ENCODE measurements at regions not wholly inside any gene's neighbourhood (a gene's known extent, or its start where the extent isn't known, plus 50 kb on each side); places are given as distances from the start of the nearest gene placed in this dataset.
"Not testable (repeated sequence)": the region's sequence is repeated elsewhere in the genome, so short reads cannot be mapped to it uniquely, and the experiment has no call there.

DNA sequence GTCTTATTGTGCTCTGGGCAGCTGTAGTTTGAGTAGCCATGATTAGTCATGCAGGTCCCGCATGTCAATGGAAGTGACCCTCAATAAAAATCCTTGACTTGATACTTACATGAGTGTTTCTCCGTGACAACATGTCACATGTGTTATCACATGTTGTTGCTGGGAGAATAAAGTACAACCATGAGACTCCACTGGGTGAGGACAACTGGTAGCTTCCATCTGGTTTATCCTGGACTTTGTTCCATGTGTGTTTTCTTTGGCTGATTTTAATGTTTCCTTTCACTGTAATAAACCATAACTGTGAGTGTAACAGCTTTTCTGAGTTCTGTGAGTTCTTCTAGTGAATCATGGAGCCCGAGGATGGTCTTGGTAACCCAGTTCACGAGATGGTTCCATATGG lies 63.1 kb upstream of the NDN start:
- DNase-seq = no peak

DNA sequence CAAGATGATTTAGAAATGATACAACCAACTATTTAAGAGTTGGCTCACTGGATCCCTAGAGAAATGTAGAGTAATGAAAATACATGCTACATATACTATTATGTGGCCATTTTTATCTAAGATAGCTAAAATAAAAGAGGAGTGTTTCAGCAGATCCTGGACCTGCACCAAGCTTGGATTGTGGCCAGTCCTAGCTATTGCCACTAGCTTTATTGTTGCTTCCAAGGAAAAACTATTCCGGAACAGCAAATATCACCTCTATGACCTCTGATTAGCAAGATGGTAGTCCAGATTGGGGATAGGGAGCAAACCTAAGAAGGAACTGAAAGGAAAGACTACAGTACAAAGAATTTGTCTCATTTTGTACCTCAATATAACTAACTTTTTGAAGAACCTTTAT lies 63.7 kb upstream of the NDN start:
- no peak for DNase-seq

DNA sequence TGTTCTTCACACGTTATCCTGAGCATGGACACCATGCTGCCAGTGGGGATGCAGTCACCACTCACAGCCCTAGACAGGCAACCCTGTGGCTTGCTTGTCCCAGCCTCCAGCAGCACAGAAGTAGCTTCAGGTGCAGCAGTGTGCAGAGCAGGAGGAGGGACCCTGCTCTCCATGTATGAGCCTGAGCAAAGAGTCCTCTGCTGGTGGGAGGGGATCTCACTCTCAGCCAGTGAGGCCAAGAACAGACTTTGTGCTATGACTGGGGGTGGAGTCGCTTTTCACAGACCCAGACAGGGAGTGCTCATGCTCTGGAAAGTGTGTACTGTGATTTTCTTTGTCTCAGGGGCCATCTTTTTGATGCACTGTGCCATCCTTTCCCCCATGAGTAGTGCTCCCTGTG lies 66.1 kb upstream of the NDN start:
- DNase-seq = no peak

DNA sequence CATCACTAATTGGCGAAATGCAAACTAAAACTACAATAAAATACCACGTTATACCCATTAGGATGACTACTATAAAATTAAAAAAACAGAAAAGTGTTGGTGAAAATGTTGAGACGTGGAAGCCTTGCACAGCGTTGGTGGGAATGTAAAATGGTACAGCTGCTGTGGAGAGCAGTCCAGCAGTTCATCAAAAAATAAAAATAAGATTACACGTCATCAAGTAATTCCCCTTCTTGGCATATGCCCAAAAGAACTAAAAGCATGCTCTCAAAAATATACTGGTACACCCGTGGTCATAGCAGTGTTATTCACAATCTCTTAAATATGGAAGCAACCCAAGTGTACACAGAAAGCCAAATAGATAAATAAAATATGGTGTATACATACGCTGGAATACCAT lies 71.8 kb upstream of the NDN start:
- DNase-seq = no peak

DNA sequence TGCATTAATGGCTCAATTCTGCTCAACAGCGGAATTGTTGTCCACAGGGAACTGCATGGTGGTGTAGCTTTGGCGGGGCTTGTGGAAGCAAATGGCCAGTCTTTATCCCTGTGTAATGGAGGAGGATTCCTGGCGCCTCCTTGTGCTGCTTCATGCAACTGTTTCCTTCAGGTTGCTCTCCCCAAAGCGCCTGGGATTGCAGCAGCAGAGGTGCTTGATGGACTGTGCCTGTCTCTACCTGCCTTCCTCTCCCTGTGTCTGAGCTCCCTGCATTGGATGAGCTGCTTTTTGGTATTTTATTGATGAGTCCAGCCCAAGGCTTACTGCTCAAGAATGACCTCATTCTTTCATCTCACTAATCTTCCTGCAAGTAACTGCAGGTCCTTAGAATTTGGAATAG lies 72.9 kb upstream of the NDN start:
- DNase-seq = no peak

DNA sequence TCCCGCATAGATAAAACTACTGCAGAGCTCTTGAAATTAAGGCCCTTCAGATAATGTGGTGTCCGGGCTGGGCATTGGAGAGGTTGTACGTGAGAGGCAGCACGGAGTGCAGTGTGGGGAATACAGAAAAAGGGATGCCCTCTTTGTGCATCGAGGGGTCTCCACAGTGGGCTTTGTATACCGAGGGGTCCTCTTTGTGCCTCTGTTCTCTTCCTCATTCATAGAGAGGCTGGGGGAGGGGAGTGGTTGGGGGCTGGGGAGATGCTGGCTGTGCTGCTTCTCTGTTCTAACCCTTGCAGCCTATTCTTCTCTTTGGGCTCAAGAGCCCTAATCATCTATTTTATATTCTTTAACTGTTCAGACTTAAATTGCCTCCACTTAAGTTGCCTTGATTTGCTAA lies 74.3 kb upstream of the NDN start:
- DNase-seq = no peak

DNA sequence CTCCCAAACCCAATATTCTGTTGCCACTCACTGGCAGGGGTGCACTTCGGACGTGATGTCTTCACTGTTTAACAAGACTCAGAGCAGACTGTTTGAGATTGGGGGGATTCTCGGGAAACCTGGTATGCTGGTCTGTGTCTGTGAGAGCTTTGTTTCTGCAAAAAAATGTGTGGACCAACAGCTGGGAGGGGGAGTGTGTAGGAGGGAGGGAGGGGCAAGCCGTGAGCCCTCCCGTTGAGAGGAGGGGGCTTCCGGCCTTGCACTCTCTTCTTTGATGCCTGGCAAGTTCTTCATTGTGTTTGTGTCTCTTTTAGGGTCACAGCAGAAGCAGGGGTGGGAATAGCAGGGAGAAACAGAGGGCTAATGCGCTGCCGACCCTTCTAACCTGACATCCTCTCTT lies 74.9 kb upstream of the NDN start:
- no peak for DNase-seq

DNA sequence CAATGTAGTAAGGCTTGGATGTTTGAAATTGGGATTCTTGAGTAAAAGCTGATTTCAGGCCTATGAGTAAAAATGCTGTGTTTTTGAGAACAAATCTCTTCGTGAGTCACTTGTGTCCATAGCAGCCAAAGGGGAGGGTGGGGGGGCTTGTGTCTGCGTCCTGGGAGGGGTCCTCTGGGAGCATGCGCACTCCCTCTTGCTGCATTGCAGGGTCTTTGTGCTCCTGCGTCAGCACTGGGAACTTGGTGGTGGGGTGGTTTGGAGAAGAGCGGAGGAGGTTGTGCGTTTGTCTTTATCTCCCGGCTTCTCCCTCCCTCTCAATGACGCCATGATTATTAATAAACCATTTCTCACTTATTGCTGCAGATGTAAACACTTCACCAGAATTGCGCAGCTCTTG lies 75.9 kb upstream of the NDN start:
- no peak for DNase-seq

DNA sequence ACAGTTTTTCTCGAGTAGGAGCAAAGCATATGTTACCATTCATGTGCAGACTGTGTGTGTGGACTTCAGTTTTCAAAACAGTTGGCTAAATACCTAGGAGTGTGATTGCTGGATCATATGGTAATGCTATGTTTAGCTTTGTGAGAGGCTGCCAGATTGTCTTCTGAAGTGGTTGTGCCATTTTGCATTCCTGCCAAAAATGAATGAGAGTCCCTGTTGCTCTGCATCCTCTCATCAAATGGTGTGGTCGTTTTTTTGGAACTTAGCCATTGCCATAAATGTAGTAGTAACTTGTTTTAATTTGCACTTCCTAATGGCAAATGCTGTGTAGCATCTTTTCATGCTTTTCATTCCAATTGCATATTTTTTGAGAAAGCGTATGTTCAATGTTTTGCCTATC lies 77.2 kb upstream of the NDN start:
- DNase-seq = no peak

DNA sequence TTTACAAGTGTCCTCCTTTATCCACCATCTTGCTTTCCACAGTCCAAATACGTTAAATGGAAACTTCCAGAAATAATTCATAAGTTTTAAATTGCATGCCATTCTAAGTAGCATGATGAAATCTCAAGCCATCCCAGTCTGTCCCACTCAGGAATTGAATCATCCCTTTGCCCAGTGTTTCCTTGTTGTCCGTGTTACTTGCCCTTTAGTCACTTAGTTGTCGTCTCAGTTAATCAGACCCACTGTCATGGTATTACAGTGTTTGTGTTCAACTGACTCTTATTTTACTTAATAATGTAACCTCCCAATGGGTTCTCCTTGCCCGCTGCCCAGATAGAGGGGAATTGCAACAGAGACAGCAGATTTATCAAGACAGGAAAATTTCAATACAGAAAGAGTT lies 77.6 kb upstream of the NDN start:
- DNase-seq = no peak

DNA sequence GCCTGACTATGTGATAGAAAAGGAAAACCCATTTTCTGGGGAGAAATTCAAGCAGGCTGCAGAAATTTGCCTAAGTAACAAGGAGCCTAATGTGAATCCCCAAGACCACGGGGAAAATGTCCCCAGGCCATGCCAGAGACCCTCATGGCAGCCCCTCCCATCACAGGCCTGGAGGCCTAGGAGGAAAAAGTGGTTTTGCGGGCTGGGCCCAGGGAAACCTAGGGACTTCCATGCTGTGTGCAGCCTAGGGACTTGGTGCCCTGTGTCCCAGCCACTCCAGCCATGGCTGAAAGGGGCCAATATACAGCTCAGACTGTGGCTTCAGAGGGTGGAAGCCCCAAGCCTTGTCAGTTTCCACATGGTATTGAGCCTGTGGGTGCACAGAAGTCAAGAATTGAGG lies 79.7 kb upstream of the NDN start:
- DNase-seq = not testable (repeated sequence)

DNA sequence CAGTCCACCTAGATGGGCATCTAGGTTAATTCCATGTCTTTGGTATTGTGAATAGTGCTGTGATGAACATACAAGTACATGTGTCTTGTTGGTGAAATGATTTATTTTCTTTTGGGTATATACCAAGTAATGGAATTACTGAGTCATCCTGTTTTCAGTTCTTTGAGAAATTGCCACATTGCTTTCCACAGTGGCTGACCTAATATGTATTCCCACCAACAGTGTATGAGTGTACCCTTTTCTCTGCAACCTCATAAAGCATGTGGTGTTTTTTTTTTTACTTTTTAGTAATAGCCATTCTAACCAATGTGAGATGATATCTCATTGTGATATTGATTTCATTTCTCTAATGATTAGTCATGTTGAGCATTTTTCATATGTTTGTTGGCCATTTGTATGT lies 86.0 kb upstream of the NDN start:
- no peak for DNase-seq

DNA sequence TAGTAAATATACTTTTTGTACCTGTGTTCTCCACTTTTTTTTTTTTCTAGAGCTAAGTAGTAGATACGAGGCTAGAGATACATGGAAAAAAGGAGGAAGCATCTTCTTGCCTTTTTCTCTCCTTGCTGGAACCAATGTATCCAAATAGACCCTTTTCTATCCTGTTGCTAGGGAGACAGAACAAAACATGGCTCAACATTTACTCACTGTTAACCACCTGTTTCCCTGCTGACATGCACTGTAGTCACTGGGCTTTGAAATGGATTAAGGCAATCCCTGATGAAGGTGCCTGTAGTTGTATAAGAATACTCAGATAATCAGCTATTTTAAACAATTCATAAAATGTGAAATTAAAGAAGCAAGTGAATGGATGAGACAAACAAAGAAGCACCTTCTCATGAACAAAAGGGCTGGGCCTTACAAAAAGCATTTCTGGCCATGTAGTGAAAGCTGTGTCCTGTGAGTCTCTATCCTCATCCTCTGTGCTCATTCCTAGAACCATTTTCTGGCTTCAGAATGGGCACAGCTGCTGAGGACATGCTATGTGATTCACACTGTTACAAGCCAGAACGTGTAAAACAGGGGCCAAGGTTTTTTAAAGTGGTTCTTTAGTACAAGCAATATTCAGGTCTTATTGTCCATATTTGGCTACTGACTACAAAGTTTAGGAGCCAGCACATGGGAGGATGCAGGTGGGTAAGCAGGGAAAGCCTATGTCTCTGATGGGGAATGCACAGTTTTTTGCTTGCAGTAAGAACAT lies 100.4 kb upstream of the NDN start:
- DNase-seq = no peak

DNA sequence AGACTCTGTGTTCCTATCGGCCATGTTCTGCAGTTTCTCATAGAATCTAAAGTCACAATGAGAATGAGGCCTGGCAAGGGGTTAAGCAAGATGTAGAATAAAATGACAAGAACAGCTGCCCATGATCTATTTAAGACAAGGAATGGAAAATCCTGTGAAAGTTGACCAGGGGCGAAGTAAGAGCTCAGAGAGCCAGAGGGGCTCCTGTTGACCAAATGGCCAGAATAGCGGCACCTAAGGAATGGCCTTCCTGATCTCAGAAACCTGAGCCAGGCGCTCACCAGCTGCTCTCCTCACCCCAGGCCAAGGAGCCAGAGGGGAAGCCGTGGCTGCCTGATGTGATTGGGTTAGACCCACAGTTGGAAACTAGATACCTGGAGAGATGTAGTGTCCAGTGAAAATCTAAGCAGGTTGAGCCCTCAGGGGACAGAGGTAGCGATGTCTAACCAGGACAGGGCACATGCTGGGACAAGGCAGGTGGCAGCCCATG lies 106.1 kb upstream of the NDN start:
- DNase-seq = no peak

DNA sequence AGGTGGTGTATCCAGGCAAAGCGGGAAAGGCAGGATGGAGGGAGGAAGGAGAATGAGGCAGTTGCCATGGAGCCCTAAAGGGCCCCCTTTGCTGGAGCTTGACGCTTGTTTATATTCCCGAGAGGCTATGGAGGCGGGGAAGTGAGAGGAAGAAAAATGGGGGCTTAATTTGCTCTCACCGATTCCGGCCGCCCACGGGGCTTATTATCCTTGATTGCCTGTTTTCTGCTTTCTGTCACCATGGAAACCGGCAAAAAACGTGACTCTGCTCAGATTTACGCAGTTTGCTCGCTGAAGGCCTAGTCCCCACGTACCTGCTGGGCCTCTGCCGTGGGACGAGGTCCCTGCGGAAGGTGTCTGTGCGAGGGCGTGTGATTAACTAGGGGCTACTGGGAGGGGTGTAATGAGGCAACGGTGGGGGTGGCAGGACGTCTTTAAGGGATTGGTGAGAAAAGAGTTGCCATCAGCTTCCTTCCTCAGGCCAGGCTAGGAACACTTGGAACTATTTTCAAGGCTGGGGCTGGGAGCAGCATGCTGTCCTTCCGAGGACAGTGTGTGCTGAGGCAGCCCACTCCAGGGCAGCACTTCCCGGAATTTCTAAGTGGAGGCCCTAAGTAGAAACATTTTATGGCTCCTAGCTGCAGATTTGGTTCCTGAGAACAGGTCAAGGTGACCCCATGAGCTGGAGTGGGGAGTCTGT lies 110.8 kb upstream of the NDN start:
- no peak for DNase-seq

DNA sequence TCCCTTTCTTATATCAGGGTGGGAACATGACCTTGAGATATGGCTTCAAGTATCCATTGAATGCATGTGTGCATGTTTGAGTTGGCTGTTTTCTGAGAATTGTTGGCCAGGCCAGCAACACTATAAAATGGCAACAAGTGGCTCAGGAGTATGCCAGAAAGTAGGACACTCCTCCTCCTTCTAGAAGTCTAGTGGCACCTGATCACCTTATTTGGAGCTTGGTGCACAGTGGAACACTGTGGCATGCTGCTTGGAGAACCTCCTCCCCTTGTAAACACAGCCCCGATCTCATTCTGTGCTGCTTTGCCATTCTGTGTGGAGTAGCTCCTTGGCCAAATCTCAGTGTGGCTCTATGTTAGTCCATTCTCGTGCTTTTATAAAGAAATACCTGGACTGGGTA lies 114.8 kb upstream of the NDN start:
- no peak for DNase-seq

DNA sequence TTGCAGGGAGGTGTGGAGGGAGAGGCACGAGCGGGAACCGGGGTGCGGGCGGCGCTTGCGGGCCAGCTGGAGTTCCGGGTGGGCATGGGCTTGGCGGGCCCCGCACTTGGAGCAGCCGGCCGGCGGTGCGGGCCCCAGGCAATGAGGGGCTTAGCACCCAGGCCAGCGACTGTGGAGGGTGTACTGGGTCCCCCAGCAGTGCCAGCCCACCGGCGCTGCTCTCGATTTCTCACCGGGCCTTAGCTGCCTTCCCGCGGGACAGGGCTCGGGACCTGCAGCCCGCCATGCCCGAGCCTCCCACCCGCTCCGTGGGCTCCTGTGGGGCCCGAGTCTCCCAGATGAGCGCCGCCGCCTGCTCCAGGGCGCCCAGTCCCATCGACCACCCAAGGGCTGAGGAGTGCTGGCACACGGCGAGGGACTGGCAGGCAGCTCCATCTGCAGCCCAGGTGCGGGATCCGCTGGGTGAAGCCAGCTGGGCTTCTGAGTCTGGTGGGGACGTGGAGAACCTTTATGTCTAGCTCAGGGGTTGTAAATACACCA lies 115.9 kb upstream of the NDN start:
- not testable (repeated sequence) for DNase-seq

DNA sequence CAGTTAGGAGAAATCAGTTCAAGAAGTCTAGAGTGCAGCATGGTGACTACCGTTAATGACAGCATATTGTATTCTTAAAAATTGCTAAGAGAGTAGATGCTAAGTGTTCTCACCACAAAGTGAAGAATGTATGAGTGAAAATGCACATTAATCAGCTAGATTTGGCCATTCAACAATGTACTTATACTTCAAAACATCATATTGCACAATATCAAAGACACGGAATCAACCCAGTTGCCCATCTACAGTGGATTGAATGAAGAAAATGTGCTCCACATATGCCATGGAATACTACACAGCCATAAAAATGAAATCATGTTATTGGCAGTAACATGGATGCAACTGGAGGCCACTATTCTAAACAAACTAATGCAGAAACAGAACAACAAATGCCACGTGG lies 119.9 kb upstream of the NDN start:
- DNase-seq = no peak

DNA sequence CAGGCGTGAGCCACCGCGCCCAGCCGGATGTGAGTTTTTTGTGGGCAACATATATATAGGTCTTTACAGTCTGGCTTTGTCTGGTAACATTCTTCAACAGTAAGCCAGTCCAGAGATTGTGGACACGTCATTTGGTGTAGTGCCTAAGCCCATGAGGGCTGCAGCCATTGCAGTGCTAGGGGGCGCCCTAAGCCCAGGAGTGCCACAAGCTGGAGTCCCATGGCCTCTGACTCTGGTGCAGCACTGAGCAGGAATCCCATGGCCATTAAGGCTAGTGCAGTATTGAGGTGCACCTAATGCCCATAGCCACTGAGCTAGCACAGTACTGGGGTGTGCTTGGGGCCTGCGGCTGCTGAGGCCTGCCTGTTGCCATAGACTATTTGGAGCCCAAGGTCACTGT lies 136.4 kb upstream of the NDN start:
- DNase-seq = no peak

DNA sequence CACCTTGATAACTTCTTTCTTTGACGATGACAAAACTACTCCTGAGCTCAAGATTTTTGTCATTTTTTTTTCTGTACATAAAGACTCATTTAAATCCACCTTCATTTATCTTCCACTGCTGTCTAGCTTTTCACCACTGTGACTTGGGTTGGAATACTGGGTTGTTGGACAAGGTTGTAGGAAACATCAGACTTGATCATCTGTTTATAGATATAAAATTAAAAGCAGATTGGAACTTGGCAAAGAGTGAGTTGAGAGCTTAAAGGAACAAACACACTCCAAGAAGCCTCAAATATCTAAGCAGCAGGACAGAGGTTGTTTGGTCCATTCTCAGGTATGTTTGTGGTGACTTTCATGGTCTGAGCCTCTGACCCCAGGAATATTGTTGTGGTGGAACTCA lies 141.7 kb upstream of the NDN start:
- no peak for DNase-seq

DNA sequence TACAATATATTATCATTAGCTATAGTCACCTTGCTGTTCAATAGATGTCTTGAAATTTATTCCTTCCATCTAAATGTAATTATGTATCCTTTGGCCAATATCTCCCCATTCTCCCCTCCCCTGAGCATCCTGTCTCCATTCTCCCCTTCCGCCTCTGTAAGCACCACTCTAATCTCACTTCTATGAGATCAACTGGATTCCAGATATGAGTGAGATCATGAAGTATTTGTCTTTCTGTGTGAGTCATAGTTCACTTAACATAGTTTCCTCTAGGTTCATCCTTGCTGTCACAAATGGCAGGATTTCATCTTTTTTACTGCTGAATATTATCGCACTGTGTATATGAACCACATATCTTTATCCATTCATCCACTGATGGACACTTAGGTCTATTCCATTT lies 148.8 kb upstream of the NDN start:
- DNase-seq = no peak

DNA sequence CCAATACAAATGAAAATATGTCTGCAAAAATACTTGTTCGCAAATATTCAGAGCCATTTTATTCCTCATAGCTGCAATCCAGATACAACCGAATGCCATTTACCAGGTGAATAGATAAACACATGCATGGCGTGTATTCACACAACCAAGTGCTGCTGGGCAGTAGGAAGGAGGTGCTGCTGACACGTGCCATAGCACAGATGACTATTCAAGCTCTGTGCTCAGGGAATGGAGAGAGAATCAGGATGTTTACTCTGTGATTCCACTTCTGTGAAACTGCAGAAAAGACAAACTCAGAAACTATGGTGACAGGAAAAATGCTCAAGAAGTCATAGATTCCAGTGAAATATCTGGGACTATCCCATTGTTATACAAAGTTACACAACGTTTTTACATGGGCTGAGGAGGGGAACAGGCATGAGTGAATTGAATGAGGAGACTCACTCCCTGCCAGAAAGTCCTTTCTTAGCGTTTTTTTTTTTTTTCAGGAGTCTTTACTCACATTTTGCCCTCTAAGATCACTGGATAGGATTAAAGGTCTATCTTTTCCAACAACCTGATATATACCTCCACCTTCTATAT lies 152.9 kb upstream of the NDN start:
- DNase-seq = no peak

DNA sequence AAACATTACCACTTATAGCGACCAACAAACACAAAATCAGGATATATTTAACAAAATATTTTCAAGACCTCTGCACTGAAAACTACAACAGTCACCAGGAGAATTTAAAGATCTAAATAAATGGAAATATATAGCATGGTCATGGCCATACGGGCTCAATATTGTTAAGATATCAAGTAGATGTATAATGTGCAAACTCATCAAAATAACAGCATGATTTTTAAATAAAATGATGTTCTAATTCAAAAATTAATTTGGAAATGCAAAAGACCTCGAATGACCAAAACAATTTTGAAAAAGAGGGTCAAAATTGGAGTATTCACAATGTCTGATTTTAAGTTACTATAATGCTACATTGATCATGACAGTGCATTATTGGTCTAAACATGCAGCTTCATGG lies 159.1 kb upstream of the NDN start:
- no peak for DNase-seq

DNA sequence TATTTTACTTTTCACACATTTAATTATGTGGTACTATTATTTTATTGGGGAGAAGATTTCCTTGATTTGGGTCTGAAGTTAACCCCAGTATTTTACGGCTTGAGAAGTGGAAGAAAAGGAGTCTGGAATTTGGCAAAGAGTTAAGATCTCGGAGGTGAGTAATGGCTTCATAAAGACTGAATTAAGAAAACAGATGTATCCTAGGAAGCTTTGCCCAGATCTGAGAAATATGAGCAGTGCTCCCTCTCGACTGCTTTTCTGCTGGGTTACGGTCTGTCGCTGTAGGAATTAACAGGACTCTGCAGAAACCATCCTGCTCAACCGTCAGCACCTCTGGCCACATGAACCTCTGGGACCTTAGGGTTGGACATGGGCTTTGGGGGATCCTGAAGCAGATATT lies 163.6 kb upstream of the NDN start:
- DNase-seq = no peak
